ENCODE measurements at regions not wholly inside any gene's neighbourhood (a gene's known extent, or its start where the extent isn't known, plus 50 kb on each side); places are given as distances from the start of the nearest gene placed in this dataset.

GRCh38 chr6:71419217-71420094 is 130.8 kb downstream of the OGFRL1 start:
- POLR2A ChIA-PET = no interaction called here
- Histone ChIP-seq H3K4me1 (ENCODE audit: control insufficient read depth in 1 of 2, insufficient read depth in 2 of 2, low read length in 2 of 2) (no peaks in the 10 kb centered on the region), H3K9ac (ENCODE audit: low read length) (no peak overlapping the region), H4K20me1 (ENCODE audit: insufficient read depth) (no peaks in the 10 kb centered on the region), H3K9me2 (ENCODE audit: insufficient read depth) (no peaks in the 10 kb centered on the region), H3K27me3 (ENCODE audit: insufficient read depth, low read length) (no peaks in the 10 kb centered on the region), H3K27ac (ENCODE audit: low read depth, low read length) (no peak overlapping the region), H3K36me3 (ENCODE audit: control insufficient read depth in 1 of 2, insufficient read depth in 2 of 2, low read length in 2 of 2) (no peaks in the 10 kb centered on the region), H3K4me3 (replicated peaks in 1 of 2; ENCODE audit: low read depth in 1 of 2, low read length in 2 of 2) (no peak overlapping the region), H3K9me3 (ENCODE audit: control insufficient read depth in 1 of 2, insufficient read depth in 1 of 2, low read depth in 1 of 2, low read length in 2 of 2) (no peaks in the 10 kb centered on the region), H3K4me2 (ENCODE audit: low read length) (no peak overlapping the region), H3K79me2 (ENCODE audit: insufficient read depth, low read length) (no peaks in the 10 kb centered on the region), H2AFZ (ENCODE audit: low read depth, low read length, poor library complexity, severe bottlenecking) (no peak overlapping the region)
- DNase-seq (ENCODE audit: low read depth, low spot score) (no peak), ATAC-seq (no peak)
- RAD21 ChIA-PET (ENCODE audit: low non-redundant PET in 1 of 2, low total read pairs in 2 of 2, uncharacterized antibody in 2 of 2, unreplicated experiment in 2 of 2) = no interaction called here
- CTCF ChIA-PET = no interaction called here
- TF ChIP-seq CTCF (IDR thresholded peaks at IDR 0.05 in 2 of 3, conservative IDR thresholded peaks at IDR 0.05 in 1 of 3; ENCODE audit: borderline replicate concordance in 1 of 3, insufficient read depth in 1 of 3, low read depth in 2 of 3, low read length in 2 of 3) (no peak), ZNF274 (IDR thresholded peaks at IDR 0.05; ENCODE audit: low read depth, low read length) (no peak), RAD21 (IDR thresholded peaks at IDR 0.05; ENCODE audit: low read depth) (no peak), MAX (IDR thresholded peaks at IDR 0.05) (no peak), POLR2A (IDR thresholded peaks at IDR 0.05; ENCODE audit: borderline replicate concordance, extremely low read depth, insufficient read depth, insufficient read length) (no peak), SRF (IDR thresholded peaks at IDR 0.05; ENCODE audit: low read depth) (no peak), ATF3 (IDR thresholded peaks at IDR 0.05) (no peak), EZH2phosphoT487 (IDR thresholded peaks at IDR 0.05; ENCODE audit: borderline replicate concordance) (no peak), ELF1 (IDR thresholded peaks at IDR 0.05; ENCODE audit: borderline replicate concordance, low read depth) (no peak), POLR2AphosphoS5 (IDR thresholded peaks at IDR 0.05; ENCODE audit: low read depth, low read length) (no peak), SP1 (IDR thresholded peaks at IDR 0.05; ENCODE audit: low read depth) (no peak), TCF7L2 (IDR thresholded peaks at IDR 0.05; ENCODE audit: borderline replicate concordance, extremely low read depth, insufficient read depth, insufficient read length) (no peak), SIN3A (IDR thresholded peaks at IDR 0.05; ENCODE audit: low read depth) (no peak)
- BruUV-seq (replicated peaks) = no TSS peak
- intact Hi-C loops (cut with micrococcal nuclease) = no loop called here

Measured in HCT116 (cell line).